ENCODE measurements at regions not wholly inside any gene's neighbourhood (a gene's known extent, or its start where the extent isn't known, plus 50 kb on each side); places are given as distances from the start of the nearest gene placed in this dataset.
"Not testable (repeated sequence)": the region's sequence is repeated elsewhere in the genome, so short reads cannot be mapped to it uniquely, and the experiment has no call there.

GRCh38 chr16:29219562-29219961 lies 186.9 kb downstream of the NPIPB11 start:
- TF ChIP-seq BCL3 (IDR thresholded peaks at IDR 0.05; ENCODE audit: borderline replicate concordance, insufficient read depth, low read depth, low read length, poor library complexity, severe bottlenecking), result peak; percentile 26
- H3K4me1 ChIP-seq (ENCODE audit: control insufficient read depth, insufficient read depth, low read length); ATAC-seq; CTCF ChIA-PET; H3K4me2 ChIP-seq (ENCODE audit: control insufficient read depth, insufficient read depth); in situ Hi-C loops (cut with MboI); H3K79me2 ChIP-seq (ENCODE audit: control insufficient read depth, insufficient read depth, low read length); H3K36me3 ChIP-seq (ENCODE audit: control insufficient read depth in 2 of 2, insufficient read depth in 2 of 2, low read length in 1 of 2); H4K20me1 ChIP-seq (ENCODE audit: control insufficient read depth, insufficient read depth); BruUV-seq (replicated peaks); FAIRE-seq; POLR2A ChIA-PET; H3K27me3 ChIP-seq (replicated peaks in 1 of 2; ENCODE audit: control insufficient read depth in 2 of 2, insufficient read depth in 2 of 2, low read length in 1 of 2); DNase-seq (ENCODE audit: low read depth, low spot score); RAD21 ChIA-PET (ENCODE audit: unreplicated experiment); H2AFZ ChIP-seq (ENCODE audit: control insufficient read depth, low read depth, low read length); SMC1A ChIA-PET (ENCODE audit: uncharacterized antibody, unreplicated experiment); H3K27ac ChIP-seq (ENCODE audit: control insufficient read depth, insufficient read depth); H3K4me3 ChIP-seq; H3K9me3 ChIP-seq (replicated peaks; ENCODE audit: control insufficient read depth, insufficient read depth, low read length); H3K9ac ChIP-seq (ENCODE audit: control insufficient read depth, insufficient read depth, low read length); intact Hi-C loops (cut with micrococcal nuclease; ENCODE audit: unreplicated experiment): not testable (repeated sequence)
- 84% methylated on average over 16 of the region's 16 CpGs for WGBS (ENCODE audit: insufficient coverage, insufficient replicate concordance, low lambda C conversion rate, missing lambda C conversion rate)

GRCh38 chr16:29218649-29219048 lies 187.9 kb downstream of the NPIPB11 start:
- H3K9ac ChIP-seq (ENCODE audit: control insufficient read depth, insufficient read depth, low read length); in situ Hi-C loops (cut with MboI); ATAC-seq: not testable (repeated sequence)

GRCh38 chr16:29218171-29218570 lies 188.3 kb downstream of the NPIPB11 start:
- 78% methylated on average over 10 of the region's 16 CpGs for WGBS (ENCODE audit: insufficient coverage, insufficient replicate concordance, low lambda C conversion rate, missing lambda C conversion rate)
- H3K27ac ChIP-seq (ENCODE audit: control insufficient read depth, insufficient read depth); H4K20me1 ChIP-seq (ENCODE audit: control insufficient read depth, insufficient read depth); ATAC-seq; in situ Hi-C loops (cut with MboI); H3K4me1 ChIP-seq (ENCODE audit: control insufficient read depth, insufficient read depth, low read length); H3K36me3 ChIP-seq (ENCODE audit: control insufficient read depth in 2 of 2, insufficient read depth in 2 of 2, low read length in 1 of 2); POLR2A ChIA-PET; CTCF ChIA-PET; H3K79me2 ChIP-seq (ENCODE audit: control insufficient read depth, insufficient read depth, low read length); RAD21 ChIA-PET (ENCODE audit: unreplicated experiment); FAIRE-seq; H3K4me3 ChIP-seq; H3K4me2 ChIP-seq (ENCODE audit: control insufficient read depth, insufficient read depth); H3K9me3 ChIP-seq (replicated peaks; ENCODE audit: control insufficient read depth, insufficient read depth, low read length); intact Hi-C loops (cut with micrococcal nuclease; ENCODE audit: unreplicated experiment); H3K27me3 ChIP-seq (replicated peaks in 1 of 2; ENCODE audit: control insufficient read depth in 2 of 2, insufficient read depth in 2 of 2, low read length in 1 of 2); SMC1A ChIA-PET (ENCODE audit: uncharacterized antibody, unreplicated experiment); BruUV-seq (replicated peaks); H3K9ac ChIP-seq (ENCODE audit: control insufficient read depth, insufficient read depth, low read length); H2AFZ ChIP-seq (ENCODE audit: control insufficient read depth, low read depth, low read length); DNase-seq (ENCODE audit: low read depth, low spot score): not testable (repeated sequence)

More at GRCh38 chr16:29218649-29219048, 187.9 kb downstream of the NPIPB11 start:
- H3K27ac ChIP-seq (ENCODE audit: control insufficient read depth, insufficient read depth); SMC1A ChIA-PET (ENCODE audit: uncharacterized antibody, unreplicated experiment); H3K4me3 ChIP-seq; intact Hi-C loops (cut with micrococcal nuclease; ENCODE audit: unreplicated experiment); H3K4me1 ChIP-seq (ENCODE audit: control insufficient read depth, insufficient read depth, low read length); H3K4me2 ChIP-seq (ENCODE audit: control insufficient read depth, insufficient read depth); BruUV-seq (replicated peaks); POLR2A ChIA-PET; H4K20me1 ChIP-seq (ENCODE audit: control insufficient read depth, insufficient read depth); H2AFZ ChIP-seq (ENCODE audit: control insufficient read depth, low read depth, low read length); RAD21 ChIA-PET (ENCODE audit: unreplicated experiment); FAIRE-seq; H3K27me3 ChIP-seq (replicated peaks in 1 of 2; ENCODE audit: control insufficient read depth in 2 of 2, insufficient read depth in 2 of 2, low read length in 1 of 2); DNase-seq (ENCODE audit: low read depth, low spot score); H3K79me2 ChIP-seq (ENCODE audit: control insufficient read depth, insufficient read depth, low read length); H3K36me3 ChIP-seq (ENCODE audit: control insufficient read depth in 2 of 2, insufficient read depth in 2 of 2, low read length in 1 of 2); CTCF ChIA-PET; H3K9me3 ChIP-seq (replicated peaks; ENCODE audit: control insufficient read depth, insufficient read depth, low read length): not testable (repeated sequence)
- 96% methylated on average over 15 of the region's 26 CpGs for WGBS (ENCODE audit: insufficient coverage, insufficient replicate concordance, low lambda C conversion rate, missing lambda C conversion rate)

- POLR2A ChIA-PET; RAD21 ChIA-PET (ENCODE audit: unreplicated experiment); H2AFZ ChIP-seq (ENCODE audit: control insufficient read depth, low read depth, low read length); DNase-seq (ENCODE audit: low read depth, low spot score); intact Hi-C loops (cut with micrococcal nuclease; ENCODE audit: unreplicated experiment); H3K4me1 ChIP-seq (ENCODE audit: control insufficient read depth, insufficient read depth, low read length); BruUV-seq (replicated peaks); SMC1A ChIA-PET (ENCODE audit: uncharacterized antibody, unreplicated experiment); H3K9me3 ChIP-seq (replicated peaks; ENCODE audit: control insufficient read depth, insufficient read depth, low read length); H3K27me3 ChIP-seq (replicated peaks in 1 of 2; ENCODE audit: control insufficient read depth in 2 of 2, insufficient read depth in 2 of 2, low read length in 1 of 2); H3K27ac ChIP-seq (ENCODE audit: control insufficient read depth, insufficient read depth); H3K36me3 ChIP-seq (ENCODE audit: control insufficient read depth in 2 of 2, insufficient read depth in 2 of 2, low read length in 1 of 2); CTCF ChIA-PET; H3K4me2 ChIP-seq (ENCODE audit: control insufficient read depth, insufficient read depth); H3K9ac ChIP-seq (ENCODE audit: control insufficient read depth, insufficient read depth, low read length); H3K4me3 ChIP-seq; H3K79me2 ChIP-seq (ENCODE audit: control insufficient read depth, insufficient read depth, low read length); H4K20me1 ChIP-seq (ENCODE audit: control insufficient read depth, insufficient read depth); in situ Hi-C loops (cut with MboI); FAIRE-seq; ATAC-seq: not testable (repeated sequence)
- WGBS (ENCODE audit: insufficient coverage, insufficient replicate concordance, low lambda C conversion rate, missing lambda C conversion rate), result 68% methylated on average over 12 of the region's 16 CpGs
Observed at GRCh38 chr16:29217752-29218126, 188.8 kb downstream of the NPIPB11 start.

All from GM12878 (cell line).